Activated CD4-positive, alpha-beta memory T cell treated with anti-CD3 and anti-CD28 coated beads, Interleukin-2, amount 10 ng/mL, durations not matched to agents 7 days and 5 days (primary cell): ENCODE measurements at regions not wholly inside any gene's neighbourhood (a gene's known extent, or its start where the extent isn't known, plus 50 kb on each side); places are given as distances from the start of the nearest gene placed in this dataset.

Experiments
- CTCF ChIA-PET: fragments of 350-600 bp; sonication (Branson Sonifier 250); formaldehyde crosslinking; loops from one replicate; lab custom pipeline; 2021; ENCODE audit warnings: antibody characterized with exemption, inconsistent platforms; lab: Charles Lee
- POLR2A ChIA-PET: fragments of 350-600 bp; sonication (Branson Sonifier 250); formaldehyde crosslinking; loops from one replicate; lab custom pipeline; 2021; ENCODE audit warnings: antibody characterized with exemption; lab: Charles Lee
- DNase-seq: peaks from one replicate; pipeline ENCODE4 v3.0.0-alpha.2; 2020
- H3K27ac Mint-ChIP-seq: one replicate; pipeline ENCODE4 v1.8.0; 2021; ENCODE audit warnings: mild to moderate bottlenecking, mixed read lengths
- H3K27me3 Mint-ChIP-seq: one replicate; pipeline ENCODE4 v1.8.0; 2021; ENCODE audit warnings: mixed read lengths
- H3K36me3 Mint-ChIP-seq: one replicate; pipeline ENCODE4 v1.8.0; 2021; ENCODE audit warnings: low read depth, mixed read lengths
- H3K4me1 Mint-ChIP-seq: one replicate; pipeline ENCODE4 v1.8.0; 2021; ENCODE audit warnings: mixed read lengths
- H3K4me3 Mint-ChIP-seq: one replicate; pipeline ENCODE4 v1.8.0; 2021; ENCODE audit warnings: mild to moderate bottlenecking, mixed read lengths
- H3K9me3 Mint-ChIP-seq: one replicate; pipeline ENCODE4 v1.8.0; 2021; ENCODE audit warnings: mixed read lengths

- peaks cover 65% of the 10 kb centered on the region for H3K4me1 Mint-ChIP-seq
- H3K27me3 Mint-ChIP-seq: no peaks in the 10 kb centered on the region
- peaks cover 52% of the 10 kb centered on the region for H3K36me3 Mint-ChIP-seq
- H3K9me3 Mint-ChIP-seq: peaks cover 13% of the 10 kb centered on the region
- H3K4me3 Mint-ChIP-seq: no peak overlapping the region
- DNase-seq: no peak
- no peak overlapping the region for H3K27ac Mint-ChIP-seq
- CTCF ChIA-PET: no interaction called here
- POLR2A ChIA-PET: no interaction called here
These were observed 105.4 kb downstream of the NCOR2 start for GRCh38 chr12:124461851-124462623.

- peaks cover 13% of the 10 kb centered on the region for H3K9me3 Mint-ChIP-seq
These were observed 106.2 kb downstream of the NCOR2 start for GRCh38 chr12:124461241-124461673.

GRCh38 chr12:124460771-124461170, 106.6 kb downstream of the NCOR2 start:
- POLR2A ChIA-PET: no interaction called here
- Mint-ChIP-seq H3K4me3 (no peak overlapping the region), H3K27me3 (no peaks in the 10 kb centered on the region), H3K27ac (peak overlapping the region; percentile 40), H3K36me3 (peaks cover 49% of the 10 kb centered on the region), H3K9me3 (peaks cover 13% of the 10 kb centered on the region), H3K4me1 (peaks cover 61% of the 10 kb centered on the region)
- DNase-seq: no peak
- CTCF ChIA-PET: no interaction called here

More at GRCh38 chr12:124461241-124461673, 106.2 kb downstream of the NCOR2 start:
- POLR2A ChIA-PET: no interaction called here
- CTCF ChIA-PET: no interaction called here
- H3K36me3 Mint-ChIP-seq: peaks cover 51% of the 10 kb centered on the region
- H3K4me3 Mint-ChIP-seq: no peak overlapping the region
- DNase-seq: no peak
- no peak overlapping the region for H3K27ac Mint-ChIP-seq
- H3K4me1 Mint-ChIP-seq: peaks cover 61% of the 10 kb centered on the region
- H3K27me3 Mint-ChIP-seq: no peaks in the 10 kb centered on the region

GRCh38 chr12:124459852-124460645, 107.4 kb downstream of the NCOR2 start:
- Mint-ChIP-seq H3K4me3 (no peak overlapping the region), H3K4me1 (peaks cover 62% of the 10 kb centered on the region), H3K36me3 (peaks cover 44% of the 10 kb centered on the region), H3K27ac (no peak overlapping the region), H3K27me3 (no peaks in the 10 kb centered on the region), H3K9me3 (peaks cover 8% of the 10 kb centered on the region)
- POLR2A ChIA-PET: no interaction called here
- no peak for DNase-seq
- CTCF ChIA-PET: no interaction called here

GRCh38 chr12:124458992-124459851, 108.2 kb downstream of the NCOR2 start:
- H3K36me3 Mint-ChIP-seq: peaks cover 42% of the 10 kb centered on the region
- DNase-seq: no peak
- POLR2A ChIA-PET: no interaction called here
- H3K4me1 Mint-ChIP-seq: peaks cover 62% of the 10 kb centered on the region
- peak overlapping the region; percentile 24 for H3K27ac Mint-ChIP-seq
- H3K4me3 Mint-ChIP-seq: no peak overlapping the region
- CTCF ChIA-PET: no interaction called here
- H3K9me3 Mint-ChIP-seq: no peaks in the 10 kb centered on the region
- no peaks in the 10 kb centered on the region for H3K27me3 Mint-ChIP-seq

- no peak for DNase-seq
- peaks cover 36% of the 10 kb centered on the region for H3K36me3 Mint-ChIP-seq
- ChIA-PET CTCF (no interaction called here), POLR2A (interaction anchor here (6.1 kb wide), 1 partner anchor 7 kb away, joined by 95 read pairs; no protein-coding TSS in a partner anchor)
- no peaks in the 10 kb centered on the region for H3K9me3 Mint-ChIP-seq
- H3K27me3 Mint-ChIP-seq: no peaks in the 10 kb centered on the region
- peaks cover 66% of the 10 kb centered on the region for H3K4me1 Mint-ChIP-seq
- peak overlapping the region; percentile 17 for H3K4me3 Mint-ChIP-seq
- H3K27ac Mint-ChIP-seq: peak overlapping the region; percentile 26
These were observed 109.0 kb downstream of the NCOR2 start for GRCh38 chr12:124458220-124458991.

- peak overlapping the region; percentile 77 for H3K4me3 Mint-ChIP-seq
- H3K27ac Mint-ChIP-seq: peak overlapping the region; percentile 82
- peaks cover 31% of the 10 kb centered on the region for H3K36me3 Mint-ChIP-seq
- ChIA-PET POLR2A (interaction anchor here (1.1 to 6.1 kb wide), 3 partner anchors 8 to 88 kb away, joined by 4 to 95 read pairs (median 4); no protein-coding TSS in a partner anchor), CTCF (interaction anchor here (1.0 kb wide), 1 partner anchor 12 kb away, joined by 6 read pairs; no protein-coding TSS in a partner anchor)
- peaks cover 65% of the 10 kb centered on the region for H3K4me1 Mint-ChIP-seq
- no peaks in the 10 kb centered on the region for H3K27me3 Mint-ChIP-seq
- DNase-seq: peak; percentile 60
- no peaks in the 10 kb centered on the region for H3K9me3 Mint-ChIP-seq
These were observed 109.9 kb downstream of the NCOR2 start for GRCh38 chr12:124457287-124458219.

- DNase-seq: peak; percentile 67
- H3K27ac Mint-ChIP-seq: peak overlapping the region; percentile 82
- no peaks in the 10 kb centered on the region for H3K27me3 Mint-ChIP-seq
- no peaks in the 10 kb centered on the region for H3K9me3 Mint-ChIP-seq
- CTCF ChIA-PET: interaction anchor here (1.0 to 2.0 kb wide), 2 partner anchors 10 to 13 kb away, joined by 6 to 13 read pairs; no protein-coding TSS in a partner anchor
- H3K36me3 Mint-ChIP-seq: peaks cover 31% of the 10 kb centered on the region
- H3K4me3 Mint-ChIP-seq: peak overlapping the region; percentile 77
- POLR2A ChIA-PET: interaction anchor here (1.1 to 6.1 kb wide), 5 partner anchors 9 to 461 kb away, joined by 3 to 95 read pairs (median 4); no protein-coding TSS in a partner anchor
- H3K4me1 Mint-ChIP-seq: peaks cover 69% of the 10 kb centered on the region
These were observed 110.7 kb downstream of the NCOR2 start for GRCh38 chr12:124456652-124457152.

GRCh38 chr12:124456133-124456651, 111.2 kb downstream of the NCOR2 start:
- peak overlapping the region; percentile 82 for H3K27ac Mint-ChIP-seq
- CTCF ChIA-PET: interaction anchor here (0.6 to 2.0 kb wide), 5 partner anchors 10 to 747 kb away, joined by 3 to 13 read pairs (median 4); no protein-coding TSS in a partner anchor
- H3K36me3 Mint-ChIP-seq: peaks cover 31% of the 10 kb centered on the region
- H3K4me1 Mint-ChIP-seq: peaks cover 72% of the 10 kb centered on the region
- H3K4me3 Mint-ChIP-seq: peak overlapping the region; percentile 77
- no peaks in the 10 kb centered on the region for H3K9me3 Mint-ChIP-seq
- H3K27me3 Mint-ChIP-seq: no peaks in the 10 kb centered on the region
- no peak for DNase-seq
- POLR2A ChIA-PET: interaction anchor here (1.0 to 6.1 kb wide), 6 partner anchors 9 to 461 kb away, joined by 3 to 95 read pairs (median 4); no protein-coding TSS in a partner anchor

- ChIA-PET POLR2A (interaction anchor here (1.0 to 6.1 kb wide), 2 partner anchors 10 to 111 kb away, joined by 6 to 95 read pairs; no protein-coding TSS in a partner anchor), CTCF (interaction anchor here (0.6 to 2.0 kb wide), 4 partner anchors 11 to 417 kb away, joined by 3 to 13 read pairs (median 4); no protein-coding TSS in a partner anchor)
- Mint-ChIP-seq H3K27me3 (no peaks in the 10 kb centered on the region), H3K4me1 (peaks cover 80% of the 10 kb centered on the region), H3K4me3 (peak overlapping the region; percentile 77), H3K9me3 (no peaks in the 10 kb centered on the region), H3K36me3 (peaks cover 27% of the 10 kb centered on the region), H3K27ac (peak overlapping the region; percentile 90)
- DNase-seq: no peak
These were observed 112.1 kb downstream of the NCOR2 start for GRCh38 chr12:124455336-124455735.
